Gastroesophageal sphincter (tissue), 3 donors: ENCODE measurements at regions not wholly inside any gene's neighbourhood (a gene's known extent, or its start where the extent isn't known, plus 50 kb on each side); places are given as distances from the start of the nearest gene placed in this dataset.

ENCODE experiments used
- CTCF ChIP-seq, 4 experiments: fragments of 200-600 bp in 2 of 4; fragments of 450-650 bp in 2 of 4; sonication (generic) in 1 of 4; IDR thresholded peaks; one replicate each; pipeline ENCODE4 v1.5.1; 2017 to 2019; ENCODE audit warnings: antibody characterized with exemption in 4 of 4, mild to moderate bottlenecking in 2 of 4, moderate library complexity in 2 of 4
- POLR2A ChIP-seq, 2 donors: fragments of 450-650 bp; IDR thresholded peaks; one replicate each; pipeline ENCODE4 v1.6.1; 2017; ENCODE audit warnings: antibody characterized with exemption in 2 of 2, mild to moderate bottlenecking in 2 of 2, moderate library complexity in 1 of 2

GRCh38 chr4:162715401-162715800 lies 451.3 kb downstream of the NAF1 start:
- TF ChIP-seq CTCF (IDR thresholded peaks at IDR 0.05): no peak
- no peak for TF ChIP-seq POLR2A (IDR thresholded peaks at IDR 0.05)
